ENCODE measurements at regions not wholly inside any gene's neighbourhood (a gene's known extent, or its start where the extent isn't known, plus 50 kb on each side); places are given as distances from the start of the nearest gene placed in this dataset.

- Histone ChIP-seq H3K27me3 (ENCODE audit: control insufficient read depth, insufficient read depth, low read length) (no peaks in the 10 kb centered on the region), H3K4me3 (ENCODE audit: low read depth, low read length) (no peak overlapping the region), H3K36me3 (ENCODE audit: control insufficient read depth, insufficient read depth, low read length) (no peaks in the 10 kb centered on the region)
- no peak for DNase-seq (ENCODE audit: low read depth)
- TF ChIP-seq CTCF (IDR thresholded peaks at IDR 0.05; ENCODE audit: insufficient read depth, low read length, severe bottlenecking), result no peak
- FAIRE-seq, result peak; percentile 36
Observed at GRCh38 chr13:105994340-105994739, 541.1 kb downstream of the EFNB2 start.

- Histone ChIP-seq H3K36me3 (ENCODE audit: control insufficient read depth, insufficient read depth, low read length) (no peaks in the 10 kb centered on the region), H3K27me3 (ENCODE audit: control insufficient read depth, insufficient read depth, low read length) (no peaks in the 10 kb centered on the region), H3K4me3 (ENCODE audit: low read depth, low read length) (no peak overlapping the region)
- peak; percentile 30 for TF ChIP-seq CTCF (IDR thresholded peaks at IDR 0.05; ENCODE audit: insufficient read depth, low read length, severe bottlenecking)
- peak; percentile 88 for FAIRE-seq
- DNase-seq (ENCODE audit: low read depth), result peak; percentile 100
Observed at GRCh38 chr13:105991622-105992277, 543.7 kb downstream of the EFNB2 start.

- no peak for TF ChIP-seq CTCF (IDR thresholded peaks at IDR 0.05; ENCODE audit: insufficient read depth, low read length, severe bottlenecking)
- DNase-seq (ENCODE audit: low read depth), result no peak
- H3K27me3 ChIP-seq (ENCODE audit: control insufficient read depth, insufficient read depth, low read length), result no peaks in the 10 kb centered on the region
- FAIRE-seq, result no peak
- H3K36me3 ChIP-seq (ENCODE audit: control insufficient read depth, insufficient read depth, low read length), result no peaks in the 10 kb centered on the region
- no peak overlapping the region for H3K4me3 ChIP-seq (ENCODE audit: low read depth, low read length)
Observed at GRCh38 chr13:105991131-105991530, 544.3 kb downstream of the EFNB2 start.

GRCh38 chr13:105990256-105990958 is 545.1 kb downstream of the EFNB2 start:
- Histone ChIP-seq H3K4me3 (ENCODE audit: low read depth, low read length) (no peak overlapping the region), H3K36me3 (ENCODE audit: control insufficient read depth, insufficient read depth, low read length) (no peaks in the 10 kb centered on the region), H3K27me3 (ENCODE audit: control insufficient read depth, insufficient read depth, low read length) (no peaks in the 10 kb centered on the region)
- DNase-seq (ENCODE audit: low read depth) (peak; percentile 91), FAIRE-seq (no peak)
- TF ChIP-seq CTCF (IDR thresholded peaks at IDR 0.05; ENCODE audit: insufficient read depth, low read length, severe bottlenecking), result no peak

GRCh38 chr13:105984646-105985045 is 550.8 kb downstream of the EFNB2 start:
- TF ChIP-seq CTCF (IDR thresholded peaks at IDR 0.05; ENCODE audit: insufficient read depth, low read length, severe bottlenecking), result no peak
- peak; percentile 76 for FAIRE-seq

More at GRCh38 chr13:105984646-105985045, 550.8 kb downstream of the EFNB2 start:
- H3K4me3 ChIP-seq (ENCODE audit: low read depth, low read length), result no peak overlapping the region
- DNase-seq (ENCODE audit: low read depth), result no peak
- no peaks in the 10 kb centered on the region for H3K36me3 ChIP-seq (ENCODE audit: control insufficient read depth, insufficient read depth, low read length)
- H3K27me3 ChIP-seq (ENCODE audit: control insufficient read depth, insufficient read depth, low read length), result no peaks in the 10 kb centered on the region
